Fibroblast of the aortic adventitia (primary cell): ENCODE measurements at regions not wholly inside any gene's neighbourhood (a gene's known extent, or its start where the extent isn't known, plus 50 kb on each side); places are given as distances from the start of the nearest gene placed in this dataset.

Experiments
- DNase-seq: peaks from one replicate; pipeline ENCODE4 v3.0.0-alpha.2; 2010; ENCODE audit warnings: low read depth
- H3K4me3 ChIP-seq: 2 replicates; pipeline ENCODE4 v1.5.1; 2011; ENCODE audit warnings: low read depth, mild to moderate bottlenecking, control low read depth, low read length, moderate library complexity
- TF ChIP-seq, protein P1 (sequence below): IDR thresholded peaks from 2 replicates; pipeline ENCODE4 v1.5.1; 2011; ENCODE audit warnings: mild to moderate bottlenecking, low read length, control low read depth, inconsistent platforms; ENCODE audit not compliant: insufficient read depth

DNA sequence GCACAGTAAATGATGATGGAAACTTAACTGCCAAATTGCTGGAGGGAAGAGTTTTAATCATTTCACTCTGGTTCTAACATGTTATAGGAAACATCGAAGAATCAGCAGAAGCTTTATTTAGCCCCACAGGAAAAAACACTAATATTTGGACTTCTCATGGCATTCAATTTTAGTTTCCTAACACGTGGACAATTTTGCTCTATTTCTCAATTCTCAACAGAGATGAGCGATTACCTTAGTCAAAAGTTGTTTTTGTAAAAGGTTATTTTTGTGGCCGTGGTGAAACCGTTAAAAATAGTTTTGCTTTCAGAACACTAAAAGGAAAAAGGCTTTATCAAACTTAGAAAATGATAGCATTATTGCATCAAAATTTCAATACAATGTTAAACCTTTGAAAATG lies 235.2 kb downstream of the PLK2 start:
- no peak for DNase-seq
- no peak overlapping the region for H3K4me3 ChIP-seq
- TF ChIP-seq, protein P1, sequence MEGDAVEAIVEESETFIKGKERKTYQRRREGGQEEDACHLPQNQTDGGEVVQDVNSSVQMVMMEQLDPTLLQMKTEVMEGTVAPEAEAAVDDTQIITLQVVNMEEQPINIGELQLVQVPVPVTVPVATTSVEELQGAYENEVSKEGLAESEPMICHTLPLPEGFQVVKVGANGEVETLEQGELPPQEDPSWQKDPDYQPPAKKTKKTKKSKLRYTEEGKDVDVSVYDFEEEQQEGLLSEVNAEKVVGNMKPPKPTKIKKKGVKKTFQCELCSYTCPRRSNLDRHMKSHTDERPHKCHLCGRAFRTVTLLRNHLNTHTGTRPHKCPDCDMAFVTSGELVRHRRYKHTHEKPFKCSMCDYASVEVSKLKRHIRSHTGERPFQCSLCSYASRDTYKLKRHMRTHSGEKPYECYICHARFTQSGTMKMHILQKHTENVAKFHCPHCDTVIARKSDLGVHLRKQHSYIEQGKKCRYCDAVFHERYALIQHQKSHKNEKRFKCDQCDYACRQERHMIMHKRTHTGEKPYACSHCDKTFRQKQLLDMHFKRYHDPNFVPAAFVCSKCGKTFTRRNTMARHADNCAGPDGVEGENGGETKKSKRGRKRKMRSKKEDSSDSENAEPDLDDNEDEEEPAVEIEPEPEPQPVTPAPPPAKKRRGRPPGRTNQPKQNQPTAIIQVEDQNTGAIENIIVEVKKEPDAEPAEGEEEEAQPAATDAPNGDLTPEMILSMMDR, result no peak

DNA sequence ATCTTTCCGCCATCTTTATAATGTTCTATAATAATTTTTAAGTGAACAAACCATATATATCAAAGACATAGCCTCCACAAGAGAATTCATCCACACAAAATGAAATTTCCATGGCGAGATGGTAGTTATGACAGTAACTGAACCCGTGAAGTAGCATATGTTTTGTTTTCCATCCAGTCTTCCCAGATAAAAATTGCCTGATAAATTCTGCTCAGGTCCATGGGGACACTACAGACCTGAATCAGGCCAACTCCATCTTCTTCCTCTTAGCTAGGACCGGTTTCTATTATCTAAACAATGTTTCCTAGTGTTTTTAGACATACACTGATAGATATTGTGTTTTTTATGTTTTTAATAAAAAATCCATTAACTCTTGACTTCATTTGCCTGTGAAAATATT lies 235.7 kb downstream of the PLK2 start:
- H3K4me3 ChIP-seq, result no peak overlapping the region
- DNase-seq, result no peak
- TF ChIP-seq, protein P1, result no peak

DNA sequence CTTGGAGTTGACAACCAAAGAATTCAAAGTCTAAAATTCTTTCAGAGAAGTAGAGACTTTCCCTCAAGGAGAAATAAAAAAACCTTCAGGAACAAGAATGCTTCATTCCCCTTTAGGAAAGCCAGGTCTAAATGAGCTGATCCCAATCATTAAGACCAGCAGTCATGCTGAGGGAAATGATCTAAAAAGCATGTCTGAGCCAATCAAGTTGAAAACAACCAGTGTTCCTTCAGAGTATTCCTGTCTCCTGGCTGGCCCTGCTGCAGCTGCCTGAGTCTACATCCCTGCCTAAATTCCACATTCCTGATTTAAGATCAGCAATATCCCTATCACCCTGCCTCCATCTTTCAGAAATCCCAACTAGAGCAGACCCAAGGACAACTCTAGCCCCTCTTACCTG lies 244.5 kb downstream of the PLK2 start:
- TF ChIP-seq, protein P1, result no peak
- H3K4me3 ChIP-seq, result no peak overlapping the region
- DNase-seq, result no peak

DNA sequence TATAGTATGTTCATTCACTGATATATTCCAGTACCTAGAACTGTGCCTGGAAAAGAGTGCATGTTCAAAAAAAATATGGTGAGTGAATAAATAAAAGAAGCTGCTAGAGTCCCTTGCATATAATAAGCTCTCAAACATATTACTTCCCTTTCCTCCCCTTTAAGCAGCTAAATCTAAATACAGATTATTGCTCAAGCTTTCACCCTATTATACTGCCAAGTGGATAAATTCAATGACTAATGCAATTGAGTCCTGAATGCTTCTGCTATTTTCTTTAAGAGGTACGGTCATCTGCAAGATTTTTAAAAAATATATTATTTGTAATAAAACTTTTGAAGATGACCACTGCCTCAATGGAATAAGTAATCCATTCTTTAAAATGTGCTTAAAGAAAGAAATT lies 248.4 kb downstream of the PLK2 start:
- no peak overlapping the region for H3K4me3 ChIP-seq
- TF ChIP-seq, protein P1, result no peak
- peak; percentile 55 for DNase-seq

DNA sequence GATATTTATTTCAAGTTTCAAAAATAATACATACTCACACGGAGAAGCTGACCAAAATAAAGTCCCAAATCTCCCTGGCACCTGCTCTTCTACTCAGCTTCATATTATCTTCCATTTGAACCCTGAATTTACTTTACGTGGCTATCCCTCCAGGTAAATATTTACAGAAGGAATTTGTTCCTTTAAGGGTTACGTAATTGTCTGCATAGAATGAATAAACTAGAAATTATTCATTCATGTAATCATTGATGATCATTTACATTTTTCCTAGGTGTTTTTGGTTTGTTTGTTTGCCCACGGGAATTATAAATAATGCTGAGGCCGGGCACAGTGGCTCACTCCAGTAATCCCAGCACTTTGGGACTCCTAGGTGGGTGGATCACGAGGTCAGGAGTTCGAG lies 251.2 kb downstream of the PLK2 start:
- H3K4me3 ChIP-seq, result no peak overlapping the region
- TF ChIP-seq, protein P1, result no peak
- DNase-seq, result no peak

DNA sequence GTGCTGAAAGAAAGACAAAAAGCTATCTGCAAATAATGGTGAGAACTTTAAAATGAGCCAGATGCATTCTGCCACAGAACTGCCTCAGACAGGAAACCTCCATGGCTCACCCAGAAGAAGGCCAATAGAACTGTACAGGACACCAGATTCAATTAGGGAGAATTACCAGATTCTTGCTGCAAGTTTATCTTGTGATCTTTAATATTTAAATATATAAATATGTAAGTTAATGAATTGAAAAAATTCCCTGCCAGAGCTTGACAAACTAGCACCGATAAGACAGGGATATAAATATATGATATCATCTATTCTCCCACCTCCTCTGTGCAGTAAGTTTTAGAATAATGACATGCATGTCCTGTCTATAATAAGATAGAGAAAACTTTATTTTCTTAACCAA lies 252.8 kb downstream of the PLK2 start:
- H3K4me3 ChIP-seq, result no peak overlapping the region
- TF ChIP-seq, protein P1, result no peak
- DNase-seq, result no peak

DNA sequence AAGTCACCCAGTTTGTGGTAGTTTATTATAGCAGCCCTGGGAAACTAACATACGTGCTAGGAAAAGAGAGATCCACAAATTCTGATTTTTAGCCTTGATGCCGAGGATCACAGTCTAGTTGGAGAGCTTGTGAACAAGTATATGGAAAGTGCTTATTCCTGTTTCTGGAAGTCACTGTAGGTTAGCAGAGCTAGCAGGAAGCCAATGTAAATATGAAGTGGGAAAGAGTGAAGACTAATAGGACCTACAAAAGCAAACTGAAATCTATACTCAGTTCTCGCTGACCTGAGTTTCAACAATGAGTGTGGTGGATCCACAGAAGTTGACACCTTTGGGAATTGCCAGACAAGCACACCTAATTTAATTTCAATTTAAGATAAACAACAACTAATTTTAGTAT lies 254.9 kb downstream of the PLK2 start:
- no peak for DNase-seq
- TF ChIP-seq, protein P1, result no peak

More for the DNA sequence above, 254.9 kb downstream of the PLK2 start:
- H3K4me3 ChIP-seq, result no peak overlapping the region
